ENCODE measurements at regions not wholly inside any gene's neighbourhood (a gene's known extent, or its start where the extent isn't known, plus 50 kb on each side); places are given as distances from the start of the nearest gene placed in this dataset.

DNA sequence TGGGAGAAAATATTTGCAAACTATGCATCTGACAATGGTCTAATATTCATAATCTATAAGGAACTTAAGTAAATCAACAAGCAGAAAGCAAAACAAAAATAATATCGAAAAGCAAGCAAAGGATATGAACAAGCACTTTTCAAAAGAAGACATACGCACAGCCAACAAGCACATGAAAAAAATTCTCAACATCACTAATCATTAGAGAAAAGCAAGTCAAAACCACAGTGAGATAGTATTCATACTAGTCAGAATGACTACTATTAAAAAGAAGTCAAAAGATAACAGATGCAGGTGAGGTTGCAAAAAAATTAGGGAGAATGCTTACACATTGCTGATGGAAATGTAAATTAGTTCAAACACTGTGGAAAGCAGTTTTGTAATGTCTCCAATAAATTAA, 410.2 kb downstream of the MMUT start:
- no peaks in the 10 kb centered on the region for H3K36me3 Mint-ChIP-seq (ENCODE audit: low read depth)
- H3K4me1 Mint-ChIP-seq, result no peaks in the 10 kb centered on the region
- no peak overlapping the region for H3K27ac Mint-ChIP-seq
- H3K27me3 Mint-ChIP-seq (ENCODE audit: low read depth, poor library complexity), result no peaks in the 10 kb centered on the region
- TF ChIP-seq, protein P1, sequence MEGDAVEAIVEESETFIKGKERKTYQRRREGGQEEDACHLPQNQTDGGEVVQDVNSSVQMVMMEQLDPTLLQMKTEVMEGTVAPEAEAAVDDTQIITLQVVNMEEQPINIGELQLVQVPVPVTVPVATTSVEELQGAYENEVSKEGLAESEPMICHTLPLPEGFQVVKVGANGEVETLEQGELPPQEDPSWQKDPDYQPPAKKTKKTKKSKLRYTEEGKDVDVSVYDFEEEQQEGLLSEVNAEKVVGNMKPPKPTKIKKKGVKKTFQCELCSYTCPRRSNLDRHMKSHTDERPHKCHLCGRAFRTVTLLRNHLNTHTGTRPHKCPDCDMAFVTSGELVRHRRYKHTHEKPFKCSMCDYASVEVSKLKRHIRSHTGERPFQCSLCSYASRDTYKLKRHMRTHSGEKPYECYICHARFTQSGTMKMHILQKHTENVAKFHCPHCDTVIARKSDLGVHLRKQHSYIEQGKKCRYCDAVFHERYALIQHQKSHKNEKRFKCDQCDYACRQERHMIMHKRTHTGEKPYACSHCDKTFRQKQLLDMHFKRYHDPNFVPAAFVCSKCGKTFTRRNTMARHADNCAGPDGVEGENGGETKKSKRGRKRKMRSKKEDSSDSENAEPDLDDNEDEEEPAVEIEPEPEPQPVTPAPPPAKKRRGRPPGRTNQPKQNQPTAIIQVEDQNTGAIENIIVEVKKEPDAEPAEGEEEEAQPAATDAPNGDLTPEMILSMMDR (IDR thresholded peaks at IDR 0.05), result no peak
- H3K9me3 Mint-ChIP-seq, result no peaks in the 10 kb centered on the region
- DNase-seq, result no peak
- H3K4me3 Mint-ChIP-seq, result no peak overlapping the region

DNA sequence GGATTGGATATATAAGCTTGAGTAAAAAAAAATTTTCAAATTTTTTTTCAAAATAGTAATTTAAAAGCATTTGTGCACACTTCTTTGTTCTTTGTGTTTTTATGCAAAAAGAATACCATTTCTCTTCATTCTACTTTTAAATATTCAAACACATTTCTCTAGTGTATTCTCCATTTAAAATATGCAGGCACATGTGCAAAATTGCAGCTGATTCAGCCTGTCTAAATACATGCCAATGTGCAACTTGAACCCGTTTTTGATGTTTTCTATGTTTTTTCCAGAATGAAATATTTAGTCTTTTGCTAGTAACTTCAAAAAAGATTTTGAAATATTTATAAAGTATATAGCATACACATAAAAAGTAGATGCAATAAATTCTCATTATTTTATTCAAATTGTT, 411.8 kb downstream of the MMUT start:
- Mint-ChIP-seq H3K4me1 (no peaks in the 10 kb centered on the region), H3K4me3 (no peak overlapping the region), H3K27ac (no peak overlapping the region), H3K36me3 (ENCODE audit: low read depth) (no peaks in the 10 kb centered on the region), H3K27me3 (ENCODE audit: low read depth, poor library complexity) (no peaks in the 10 kb centered on the region), H3K9me3 (no peaks in the 10 kb centered on the region)
- DNase-seq, result no peak
- TF ChIP-seq, protein P1 (IDR thresholded peaks at IDR 0.05), result no peak

DNA sequence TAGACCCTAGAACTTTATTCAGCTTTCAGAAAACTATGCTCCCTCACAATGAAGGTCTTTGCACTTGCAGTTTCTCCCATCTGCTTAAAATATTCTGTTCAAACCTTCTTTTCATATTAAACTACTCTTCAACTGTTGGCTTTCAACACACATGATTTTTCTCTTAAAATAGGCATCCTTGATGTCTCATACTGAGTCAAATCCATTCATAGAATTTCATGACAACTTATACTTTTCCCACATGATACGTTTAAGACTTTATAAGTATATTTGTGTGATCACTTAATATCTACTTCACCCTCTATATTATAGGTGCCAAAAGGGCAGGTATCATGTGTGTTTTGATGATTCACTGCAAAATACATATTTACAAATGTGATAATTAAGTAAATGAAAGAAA, 412.5 kb downstream of the MMUT start:
- Mint-ChIP-seq H3K36me3 (ENCODE audit: low read depth) (no peaks in the 10 kb centered on the region), H3K27me3 (ENCODE audit: low read depth, poor library complexity) (no peaks in the 10 kb centered on the region), H3K4me3 (no peak overlapping the region), H3K9me3 (peaks cover 1% of the 10 kb centered on the region), H3K27ac (no peak overlapping the region), H3K4me1 (no peaks in the 10 kb centered on the region)
- TF ChIP-seq, protein P1 (IDR thresholded peaks at IDR 0.05), result no peak
- DNase-seq, result no peak

DNA sequence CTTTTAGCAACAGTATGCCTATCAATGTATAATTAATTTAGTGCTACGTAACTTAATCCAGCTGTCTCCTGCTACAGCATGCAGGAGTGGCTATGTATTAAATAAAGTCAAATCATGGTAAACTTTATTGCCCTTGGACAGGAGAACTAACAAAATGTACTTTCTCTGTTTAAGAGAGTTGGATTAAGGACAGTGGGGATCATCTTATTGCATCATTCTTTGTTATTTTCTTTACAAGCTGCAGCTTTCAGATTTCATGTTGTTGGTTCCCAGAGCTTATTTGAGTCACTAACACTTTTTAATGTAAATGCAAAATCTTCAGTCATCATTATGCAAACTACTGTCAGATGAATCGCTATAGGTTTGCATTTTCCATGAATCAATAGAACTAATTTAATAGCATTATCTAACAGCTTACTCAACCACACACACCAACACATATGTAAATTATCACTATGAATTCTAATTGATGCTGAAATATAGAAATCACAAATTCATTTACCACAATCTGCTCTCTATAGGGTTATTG, 424.7 kb downstream of the MMUT start:
- Mint-ChIP-seq H3K36me3 (ENCODE audit: low read depth) (no peaks in the 10 kb centered on the region), H3K9me3 (no peaks in the 10 kb centered on the region), H3K4me1 (no peaks in the 10 kb centered on the region), H3K27me3 (ENCODE audit: low read depth, poor library complexity) (no peaks in the 10 kb centered on the region), H3K27ac (no peak overlapping the region), H3K4me3 (no peak overlapping the region)
- DNase-seq, result no peak
- TF ChIP-seq, protein P1 (IDR thresholded peaks at IDR 0.05), result no peak

DNA sequence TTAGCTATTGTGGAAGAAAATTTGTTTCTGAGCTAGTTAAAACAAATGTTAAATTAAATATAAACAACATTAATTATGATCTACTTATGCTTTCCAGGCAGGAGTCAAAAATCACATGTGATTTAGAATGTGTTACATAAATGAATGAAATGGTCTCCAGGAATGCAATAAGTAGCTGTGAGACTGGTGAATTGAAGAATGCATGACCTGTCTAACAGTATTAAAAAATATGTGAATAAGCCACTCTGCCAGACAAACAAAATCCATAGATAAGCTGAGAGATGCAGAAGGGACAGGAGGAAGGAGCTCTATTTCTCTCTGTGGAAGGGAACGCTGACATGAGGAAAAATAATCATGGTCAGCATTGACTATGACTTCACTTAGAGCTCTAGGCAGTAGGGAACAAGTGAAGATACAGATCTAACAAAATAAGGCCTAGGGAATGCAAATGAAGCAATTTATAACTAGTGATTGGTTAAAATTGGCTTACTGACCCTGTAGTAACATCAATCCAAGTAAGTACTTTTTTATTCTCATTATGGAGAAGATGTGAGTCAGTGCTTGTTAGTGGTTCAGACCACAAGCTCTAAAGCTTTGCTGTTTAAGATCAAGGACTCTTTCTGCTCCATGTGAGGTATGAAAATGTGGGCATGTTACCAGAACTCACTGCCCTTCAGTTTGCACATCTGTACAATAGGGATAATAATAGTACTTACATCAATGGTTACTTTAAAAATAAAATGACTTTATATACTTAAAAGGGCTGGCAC, 432.6 kb downstream of the MMUT start:
- DNase-seq, result no peak
- Mint-ChIP-seq H3K27ac (no peak overlapping the region), H3K4me3 (no peak overlapping the region), H3K4me1 (no peaks in the 10 kb centered on the region), H3K36me3 (ENCODE audit: low read depth) (no peaks in the 10 kb centered on the region), H3K27me3 (ENCODE audit: low read depth, poor library complexity) (no peaks in the 10 kb centered on the region), H3K9me3 (no peaks in the 10 kb centered on the region)
- TF ChIP-seq, protein P1 (IDR thresholded peaks at IDR 0.05), result no peak

DNA sequence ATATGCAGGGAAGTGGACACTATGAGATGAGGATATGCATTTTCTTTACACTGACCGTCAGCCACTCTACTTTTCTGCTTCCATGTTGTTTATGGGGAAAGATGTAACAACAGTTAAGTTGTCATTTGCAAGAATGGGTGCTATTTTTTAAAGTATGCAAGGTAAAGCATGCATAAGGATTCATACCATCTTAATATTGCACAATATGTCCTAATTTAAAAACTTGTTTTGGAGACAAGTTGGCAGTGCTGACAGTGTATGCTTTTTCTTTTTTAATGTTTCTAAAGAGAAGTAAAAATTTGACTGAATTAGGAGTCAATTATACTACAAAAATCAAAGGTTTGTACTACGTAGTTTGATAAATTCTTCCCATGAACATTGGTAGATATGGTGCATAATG, 435.4 kb downstream of the MMUT start:
- H3K9me3 Mint-ChIP-seq, result no peaks in the 10 kb centered on the region
- DNase-seq, result no peak
- H3K4me3 Mint-ChIP-seq, result no peak overlapping the region
- H3K4me1 Mint-ChIP-seq, result no peaks in the 10 kb centered on the region
- H3K36me3 Mint-ChIP-seq (ENCODE audit: low read depth), result no peaks in the 10 kb centered on the region
- no peaks in the 10 kb centered on the region for H3K27me3 Mint-ChIP-seq (ENCODE audit: low read depth, poor library complexity)
- TF ChIP-seq, protein P1 (IDR thresholded peaks at IDR 0.05), result no peak
- H3K27ac Mint-ChIP-seq, result no peak overlapping the region
